Activated CD8-positive, alpha-beta memory T cell treated with anti-CD3 and anti-CD28 coated beads, Interleukin-2, amount 10 ng/mL, durations not matched to agents 7 days and 5 days (primary cell): ENCODE measurements at regions not wholly inside any gene's neighbourhood (a gene's known extent, or its start where the extent isn't known, plus 50 kb on each side); places are given as distances from the start of the nearest gene placed in this dataset.

Source experiments
- ATAC-seq: fragments of 150-1000 bp; cut with Tn5 transposase; one replicate; pipeline ENCODE4 v1.10.0; 2021; ENCODE audit warnings: moderate library complexity
- CTCF ChIA-PET: fragments of 350-600 bp; sonication (Branson Sonifier 250); formaldehyde crosslinking; loops from one replicate; lab custom pipeline; 2021; ENCODE audit warnings: antibody characterized with exemption; lab: Charles Lee
- DNase-seq: peaks from one replicate; pipeline ENCODE4 v3.0.0-alpha.2; 2020
- H3K27ac Mint-ChIP-seq: one replicate; pipeline ENCODE4 v1.8.0; 2021; ENCODE audit warnings: mild to moderate bottlenecking, mixed read lengths
- H3K27me3 Mint-ChIP-seq: one replicate; pipeline ENCODE4 v1.8.0; 2021; ENCODE audit warnings: mixed read lengths
- H3K36me3 Mint-ChIP-seq: one replicate; pipeline ENCODE4 v1.8.0; 2021; ENCODE audit warnings: mild to moderate bottlenecking, mixed read lengths
- H3K4me1 Mint-ChIP-seq: one replicate; pipeline ENCODE4 v1.8.0; 2021; ENCODE audit warnings: mixed read lengths
- H3K4me3 Mint-ChIP-seq: one replicate; pipeline ENCODE4 v1.8.0; 2021; ENCODE audit warnings: mild to moderate bottlenecking, moderate library complexity, mixed read lengths
- H3K9me3 Mint-ChIP-seq: one replicate; pipeline ENCODE4 v1.8.0; 2022; ENCODE audit warnings: low read depth, mixed read lengths

DNA sequence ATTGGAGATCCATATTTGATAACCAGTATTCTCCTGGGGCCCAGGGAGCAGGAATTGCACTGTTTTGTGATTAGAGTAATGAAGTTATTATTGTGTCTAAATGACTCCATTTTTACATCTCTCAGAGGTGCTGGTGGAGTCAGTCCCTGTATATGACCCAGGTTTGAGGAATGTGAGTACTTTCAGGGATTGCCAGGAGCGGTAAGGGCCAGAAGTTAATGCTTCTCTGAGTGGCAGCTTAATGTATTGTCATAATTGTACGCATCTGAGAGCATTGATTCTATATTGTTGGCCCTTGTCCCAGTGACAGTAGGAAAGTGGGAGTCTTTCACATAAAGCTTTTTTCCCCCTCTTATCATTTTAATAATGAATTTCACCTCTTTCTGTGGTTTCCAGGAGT lies 146.2 kb downstream of the GATB start:
- H3K27ac Mint-ChIP-seq = no peak overlapping the region
- no peaks in the 10 kb centered on the region for H3K36me3 Mint-ChIP-seq
- no peak overlapping the region for H3K4me3 Mint-ChIP-seq
- peaks cover 10% of the 10 kb centered on the region for H3K27me3 Mint-ChIP-seq
- CTCF ChIA-PET = interaction anchor here (1.0 kb wide), 1 partner anchor 11 kb away, joined by 3 read pairs; no protein-coding TSS in a partner anchor
- H3K4me1 Mint-ChIP-seq = no peaks in the 10 kb centered on the region
- H3K9me3 Mint-ChIP-seq = no peaks in the 10 kb centered on the region
- DNase-seq = no peak
- no peak for ATAC-seq

DNA sequence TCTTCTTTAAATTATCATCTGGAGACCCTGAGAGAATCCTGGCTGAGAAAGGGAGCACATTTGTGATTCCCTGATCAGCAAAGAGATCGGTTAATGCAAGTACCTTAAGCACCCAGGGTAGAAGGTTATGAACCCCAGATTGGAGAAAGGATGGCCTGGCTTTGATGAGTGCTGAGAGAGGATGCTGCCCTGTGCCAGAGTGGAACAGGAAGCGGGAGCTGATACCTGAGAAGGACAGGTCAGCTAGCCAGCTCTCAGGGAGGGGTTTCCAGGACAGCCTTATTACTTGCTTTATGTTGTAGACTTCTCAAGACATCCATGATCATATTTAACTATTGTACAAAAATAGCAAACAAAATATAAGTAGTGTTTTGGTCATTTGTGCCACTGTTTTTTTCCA lies 141.9 kb downstream of the GATB start:
- H3K4me3 Mint-ChIP-seq = no peak overlapping the region
- H3K27me3 Mint-ChIP-seq = peaks cover 11% of the 10 kb centered on the region
- DNase-seq (no peak), ATAC-seq (no peak)
- no peaks in the 10 kb centered on the region for H3K9me3 Mint-ChIP-seq
- CTCF ChIA-PET = no interaction called here
- H3K27ac Mint-ChIP-seq = no peak overlapping the region
- H3K36me3 Mint-ChIP-seq = no peaks in the 10 kb centered on the region
- H3K4me1 Mint-ChIP-seq = no peaks in the 10 kb centered on the region

DNA sequence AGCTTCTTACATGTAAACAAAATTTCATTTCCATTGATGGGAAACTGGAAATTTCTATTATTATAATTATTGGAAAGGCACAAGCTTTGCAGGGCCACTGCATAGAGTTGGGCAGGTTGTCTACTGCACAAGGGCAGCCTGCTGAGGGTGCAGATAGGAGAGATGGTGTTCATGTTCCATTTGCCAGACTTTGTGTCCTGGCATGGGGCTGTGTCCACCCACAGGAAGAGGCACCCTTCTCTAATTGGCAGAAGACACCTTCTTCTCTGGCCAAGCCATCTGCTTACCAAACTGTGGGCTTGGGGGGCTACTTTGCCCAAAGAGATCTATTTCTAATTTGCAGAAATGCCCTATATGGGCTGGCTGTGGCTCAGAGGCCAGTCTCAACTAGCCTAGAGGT lies 140.7 kb downstream of the GATB start:
- no peak for DNase-seq
- peaks cover 11% of the 10 kb centered on the region for H3K27me3 Mint-ChIP-seq
- CTCF ChIA-PET = interaction anchor here (0.6 kb wide), 1 partner anchor 334 kb away, joined by 4 read pairs; no protein-coding TSS in a partner anchor
- H3K9me3 Mint-ChIP-seq = no peaks in the 10 kb centered on the region
- H3K36me3 Mint-ChIP-seq = no peaks in the 10 kb centered on the region
- ATAC-seq = no peak
- no peak overlapping the region for H3K4me3 Mint-ChIP-seq
- H3K4me1 Mint-ChIP-seq = no peaks in the 10 kb centered on the region
- H3K27ac Mint-ChIP-seq = no peak overlapping the region
